Jurkat, Clone E6-1 (cell line): ENCODE measurements at regions not wholly inside any gene's neighbourhood (a gene's known extent, or its start where the extent isn't known, plus 50 kb on each side); places are given as distances from the start of the nearest gene placed in this dataset.

ENCODE experiments used
- DNase-seq: peaks from one replicate; pipeline ENCODE4 v3.0.0-alpha.2; 2011; ENCODE audit warnings: low read depth, low spot score
- H3K4me3 ChIP-seq: 2 replicates; pipeline ENCODE4 v1.5.1; 2011; ENCODE audit warnings: mild to moderate bottlenecking, low read length, control low read depth, moderate library complexity

- no peak for DNase-seq
- H3K4me3 ChIP-seq, result no peak overlapping the region
These were observed 322.1 kb downstream of the CCDC85A start for GRCh38 chr2:56505885-56506284.

DNA sequence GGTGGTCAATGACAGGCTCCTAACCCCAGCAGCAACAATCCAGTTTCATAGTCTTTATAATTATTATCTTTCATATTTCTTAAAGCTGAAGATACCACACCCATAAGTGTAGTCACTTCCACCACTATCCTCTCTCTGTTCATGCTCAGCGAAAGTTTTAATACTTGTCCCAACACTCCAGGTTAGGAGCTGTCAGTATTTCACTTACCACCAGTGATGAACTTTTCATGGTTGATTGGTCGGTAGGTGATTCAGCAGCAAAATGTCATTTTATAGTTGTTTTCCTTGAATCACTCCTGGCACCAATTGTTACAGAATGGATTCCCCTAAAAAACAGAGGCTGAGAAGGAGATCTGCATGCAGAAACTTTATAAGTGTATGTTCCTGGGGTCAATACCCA, 324.9 kb downstream of the CCDC85A start:
- DNase-seq, result no peak

DNA sequence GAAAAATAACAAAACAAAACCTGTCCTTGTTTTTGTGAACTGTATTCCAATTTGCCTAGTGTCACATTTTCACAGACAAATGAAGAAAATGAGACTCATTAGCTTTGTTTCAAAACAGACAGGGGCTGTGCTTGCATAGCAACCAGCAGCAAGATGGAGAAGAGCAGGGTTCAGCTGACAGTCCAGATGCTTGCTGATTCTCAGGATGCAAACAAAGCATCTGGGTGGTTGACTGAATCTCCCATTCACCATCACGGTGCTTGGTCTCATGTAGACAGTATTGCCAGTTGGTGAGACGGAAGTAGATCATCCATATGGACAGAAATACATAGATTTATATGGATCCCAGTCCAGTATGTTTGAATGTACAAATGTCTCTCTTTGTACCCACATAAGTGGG, 326.8 kb downstream of the CCDC85A start:
- no peak overlapping the region for H3K4me3 ChIP-seq
- no peak for DNase-seq

More for the DNA sequence above, 324.9 kb downstream of the CCDC85A start:
- no peak overlapping the region for H3K4me3 ChIP-seq

DNA sequence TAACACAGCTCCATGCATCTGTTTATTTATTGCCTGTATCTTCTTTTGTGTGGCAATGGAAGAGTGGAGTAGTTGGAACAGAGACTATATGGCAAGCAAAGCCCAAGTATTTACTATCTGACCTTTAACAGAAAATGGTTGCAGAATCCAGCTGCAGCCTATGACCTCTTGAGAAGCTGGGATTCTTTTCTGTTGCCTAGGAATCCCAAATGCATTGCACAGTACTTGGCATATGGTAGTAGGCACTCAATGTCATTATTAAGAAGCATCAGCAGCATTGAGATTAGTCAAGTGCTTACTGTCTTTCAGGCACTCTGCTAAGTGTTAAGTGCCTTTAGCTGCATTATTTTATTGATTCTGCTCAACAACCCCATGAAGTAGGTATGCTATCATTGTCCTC, 331.6 kb downstream of the CCDC85A start:
- no peak for DNase-seq
- no peak overlapping the region for H3K4me3 ChIP-seq

DNA sequence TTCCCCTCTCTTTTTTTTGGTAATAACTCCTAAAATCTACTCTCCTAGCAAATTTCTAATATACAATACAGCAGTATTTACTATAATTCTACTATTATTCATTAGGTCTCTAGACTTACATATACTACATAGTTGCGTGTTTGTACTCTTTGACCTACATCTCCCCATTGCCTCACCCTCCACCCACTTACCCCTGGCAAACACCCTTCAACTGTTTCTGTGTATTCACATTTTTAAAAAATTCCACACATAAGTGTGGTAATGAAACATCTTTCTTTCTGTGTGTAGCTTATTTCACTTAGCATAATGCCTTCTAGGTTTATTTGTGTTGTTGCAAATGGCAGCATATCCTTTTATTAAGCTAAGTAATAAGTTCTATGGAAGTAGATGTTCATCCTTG, 336.0 kb downstream of the CCDC85A start:
- no peak overlapping the region for H3K4me3 ChIP-seq
- no peak for DNase-seq

DNA sequence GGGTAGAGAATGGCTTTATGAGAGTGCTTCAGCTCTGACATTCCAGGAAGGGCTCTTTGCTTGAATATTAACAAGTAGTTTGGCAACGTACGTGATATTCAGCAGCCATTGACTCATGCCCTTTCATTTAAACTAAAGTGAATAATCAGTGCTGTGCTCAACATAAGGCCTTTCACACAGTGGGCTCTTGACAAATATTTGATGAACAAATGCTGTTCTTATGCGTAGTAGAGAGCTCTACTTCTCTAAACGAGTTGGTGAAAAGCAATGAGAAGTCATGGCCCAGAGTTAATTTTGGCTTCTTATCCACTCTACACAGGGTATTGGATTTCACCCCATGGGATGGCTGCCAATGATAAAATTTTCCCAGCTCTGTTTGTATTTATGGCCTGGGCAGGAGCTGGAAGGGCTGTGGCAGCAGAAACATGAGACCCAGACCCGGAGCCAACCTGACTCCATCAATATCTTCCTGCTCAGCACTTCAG, 338.9 kb downstream of the CCDC85A start:
- DNase-seq, result no peak
- no peak overlapping the region for H3K4me3 ChIP-seq

GRCh38 chr2:56523816-56524215, 340.0 kb downstream of the CCDC85A start:
- no peak for DNase-seq
- H3K4me3 ChIP-seq, result no peak overlapping the region

- no peak overlapping the region for H3K4me3 ChIP-seq
- DNase-seq, result no peak
These were observed 348.1 kb downstream of the CCDC85A start for GRCh38 chr2:56531668-56532420.

GRCh38 chr2:56534321-56534720, 350.5 kb downstream of the CCDC85A start:
- no peak for DNase-seq
- H3K4me3 ChIP-seq, result no peak overlapping the region

GRCh38 chr2:56537756-56538155, 354.0 kb downstream of the CCDC85A start:
- no peak overlapping the region for H3K4me3 ChIP-seq
- DNase-seq, result no peak

DNA sequence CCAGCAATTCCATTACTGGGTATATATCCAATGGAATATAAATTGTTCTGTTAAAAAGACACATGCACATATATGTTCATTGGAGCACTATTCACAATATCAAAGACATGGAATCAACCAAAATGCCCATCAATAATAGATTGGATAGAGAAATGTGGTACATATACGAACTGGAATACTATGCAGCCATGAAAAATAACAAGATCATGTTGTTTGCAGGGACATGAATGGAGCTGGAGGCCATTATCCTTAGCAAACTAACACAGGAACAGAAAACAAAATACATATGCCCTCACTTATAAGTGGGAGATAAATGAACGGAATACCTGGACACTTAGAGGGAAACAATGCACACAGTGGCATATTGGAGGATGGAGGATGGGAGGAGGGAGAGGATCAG, 355.8 kb downstream of the CCDC85A start:
- DNase-seq, result no peak

DNA sequence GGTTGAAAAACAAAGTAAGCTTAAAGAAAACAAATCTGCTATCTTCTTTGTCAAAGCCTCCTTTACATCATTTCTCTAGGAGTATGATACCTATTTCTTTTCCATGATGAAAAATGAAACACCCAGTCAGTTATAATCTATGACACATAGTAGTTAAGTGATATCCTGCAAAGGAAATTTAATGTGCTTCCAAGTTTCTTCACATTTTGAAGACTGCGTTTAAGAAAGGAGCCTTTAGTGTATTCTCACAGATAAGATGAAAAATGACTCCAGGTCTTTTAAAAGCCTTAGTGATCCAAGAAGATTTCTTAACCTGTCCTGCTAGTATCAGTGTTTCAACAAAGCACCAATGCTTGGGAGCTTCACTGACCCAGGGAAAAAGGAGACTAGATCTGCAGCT, 356.7 kb downstream of the CCDC85A start:
- no peak for DNase-seq
- no peak overlapping the region for H3K4me3 ChIP-seq

More for the DNA sequence above, 355.8 kb downstream of the CCDC85A start:
- no peak overlapping the region for H3K4me3 ChIP-seq

GRCh38 chr2:56540916-56541315, 357.1 kb downstream of the CCDC85A start:
- DNase-seq, result no peak
- no peak overlapping the region for H3K4me3 ChIP-seq

GRCh38 chr2:56542213-56542612, 358.4 kb downstream of the CCDC85A start:
- no peak for DNase-seq
- H3K4me3 ChIP-seq, result no peak overlapping the region

GRCh38 chr2:56565143-56565542, 381.4 kb downstream of the CCDC85A start:
- DNase-seq, result no peak
- no peak overlapping the region for H3K4me3 ChIP-seq

GRCh38 chr2:56571074-56571473, 387.3 kb downstream of the CCDC85A start:
- no peak for DNase-seq
- H3K4me3 ChIP-seq, result no peak overlapping the region

GRCh38 chr2:56576001-56576400, 392.2 kb downstream of the CCDC85A start:
- no peak overlapping the region for H3K4me3 ChIP-seq
- DNase-seq, result no peak

DNA sequence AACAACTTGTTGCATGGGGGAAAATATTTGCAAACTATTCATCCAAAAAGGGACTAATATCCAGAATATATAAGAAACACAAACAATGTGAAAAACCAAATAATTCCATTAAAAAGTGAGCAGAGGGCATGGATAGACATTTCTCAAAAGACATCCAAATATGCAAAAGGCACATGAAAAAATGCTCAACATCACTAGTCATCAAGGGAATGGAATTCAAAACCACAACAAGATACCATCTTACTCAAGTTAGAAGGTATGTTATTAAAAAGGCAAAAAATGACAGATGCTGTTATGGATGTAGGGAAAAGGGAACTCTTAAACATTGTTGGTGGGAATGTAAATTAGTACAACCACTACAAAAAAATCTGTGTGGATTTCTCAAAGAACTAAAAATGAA, 396.5 kb downstream of the CCDC85A start:
- H3K4me3 ChIP-seq, result no peak overlapping the region
- no peak for DNase-seq

DNA sequence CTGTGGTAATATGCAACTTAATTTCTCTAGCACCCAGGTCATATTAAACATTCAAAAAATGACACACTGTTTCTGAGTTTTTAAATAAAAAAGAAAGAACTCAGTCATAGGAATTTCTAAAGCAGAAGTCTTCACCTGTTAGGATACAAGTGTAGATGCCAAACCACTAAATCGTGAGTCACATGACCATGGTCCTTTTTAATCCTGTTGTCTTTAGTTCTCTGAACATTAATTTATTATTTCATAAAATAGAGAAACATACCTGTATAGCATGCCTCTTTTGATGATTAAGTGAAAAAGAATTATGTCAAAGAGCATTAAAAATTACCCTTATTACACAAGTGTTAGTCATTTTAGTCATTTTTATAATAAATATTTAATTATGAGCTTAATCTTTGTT, 398.8 kb downstream of the CCDC85A start:
- no peak for DNase-seq
- H3K4me3 ChIP-seq, result no peak overlapping the region

DNA sequence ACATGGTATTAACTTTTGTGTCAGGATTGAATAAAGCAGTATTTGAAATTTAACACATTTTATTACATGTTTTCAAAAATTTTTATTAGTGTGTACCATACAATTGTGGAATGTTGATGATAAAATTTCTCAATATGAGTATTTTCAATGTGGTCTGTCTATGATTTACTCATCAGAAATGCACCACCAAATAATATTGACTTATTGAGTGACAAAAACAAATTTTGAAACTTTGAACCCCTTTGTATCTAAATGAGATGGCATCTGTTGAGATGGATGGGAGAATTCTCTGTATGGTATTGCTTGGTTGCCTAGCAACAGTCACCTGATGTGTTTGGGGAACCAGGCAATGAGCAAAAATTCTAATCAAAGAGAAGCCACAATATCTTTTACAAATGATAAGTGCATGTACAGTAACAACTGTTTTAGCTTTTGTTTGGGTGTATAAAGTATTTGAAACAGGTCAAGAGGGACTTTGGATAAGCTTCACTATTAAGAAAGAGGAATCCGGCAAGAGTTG, 400.1 kb downstream of the CCDC85A start:
- no peak for DNase-seq
- no peak overlapping the region for H3K4me3 ChIP-seq

GRCh38 chr2:56587456-56587855, 403.7 kb downstream of the CCDC85A start:
- H3K4me3 ChIP-seq, result no peak overlapping the region
- DNase-seq, result no peak
